ENCODE measurements at regions not wholly inside any gene's neighbourhood (a gene's known extent, or its start where the extent isn't known, plus 50 kb on each side); places are given as distances from the start of the nearest gene placed in this dataset.

DNA sequence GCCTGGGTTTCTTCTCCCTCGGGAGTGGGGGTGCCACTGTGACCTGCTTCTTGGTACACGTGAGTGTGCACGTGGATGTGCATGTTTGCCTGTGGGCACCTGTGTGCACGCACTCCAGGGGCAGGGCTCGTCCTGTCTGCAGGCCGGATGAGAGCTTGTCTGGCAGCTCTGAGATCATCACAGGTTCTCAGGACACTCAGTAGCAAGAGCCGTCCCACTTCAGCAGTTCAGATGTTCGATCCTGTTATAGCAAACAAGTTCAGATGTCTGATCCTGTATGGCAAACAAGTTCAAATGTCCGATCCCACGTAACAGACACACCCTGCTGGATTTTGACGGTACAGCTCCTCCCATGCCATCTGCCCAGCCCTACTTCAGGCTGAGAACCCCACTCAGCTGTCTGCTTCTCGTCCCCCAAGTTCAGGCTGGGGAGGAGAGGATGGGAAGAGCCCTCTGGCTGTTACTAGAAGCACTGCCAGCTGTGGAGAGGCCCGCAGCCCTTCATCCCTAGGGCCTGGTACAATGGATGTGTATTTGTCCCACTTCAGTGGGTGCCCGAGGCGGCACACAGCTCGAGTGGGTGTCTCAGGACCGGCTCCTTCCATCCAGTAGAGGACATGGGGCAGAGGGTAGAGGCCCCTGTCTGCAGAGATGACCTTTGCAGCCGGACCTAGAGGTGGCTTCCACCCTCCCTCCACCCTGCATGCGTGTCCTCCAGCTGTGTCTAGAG is 1126.9 kb downstream of the BRD1 start:
- TF ChIP-seq, protein P1, sequence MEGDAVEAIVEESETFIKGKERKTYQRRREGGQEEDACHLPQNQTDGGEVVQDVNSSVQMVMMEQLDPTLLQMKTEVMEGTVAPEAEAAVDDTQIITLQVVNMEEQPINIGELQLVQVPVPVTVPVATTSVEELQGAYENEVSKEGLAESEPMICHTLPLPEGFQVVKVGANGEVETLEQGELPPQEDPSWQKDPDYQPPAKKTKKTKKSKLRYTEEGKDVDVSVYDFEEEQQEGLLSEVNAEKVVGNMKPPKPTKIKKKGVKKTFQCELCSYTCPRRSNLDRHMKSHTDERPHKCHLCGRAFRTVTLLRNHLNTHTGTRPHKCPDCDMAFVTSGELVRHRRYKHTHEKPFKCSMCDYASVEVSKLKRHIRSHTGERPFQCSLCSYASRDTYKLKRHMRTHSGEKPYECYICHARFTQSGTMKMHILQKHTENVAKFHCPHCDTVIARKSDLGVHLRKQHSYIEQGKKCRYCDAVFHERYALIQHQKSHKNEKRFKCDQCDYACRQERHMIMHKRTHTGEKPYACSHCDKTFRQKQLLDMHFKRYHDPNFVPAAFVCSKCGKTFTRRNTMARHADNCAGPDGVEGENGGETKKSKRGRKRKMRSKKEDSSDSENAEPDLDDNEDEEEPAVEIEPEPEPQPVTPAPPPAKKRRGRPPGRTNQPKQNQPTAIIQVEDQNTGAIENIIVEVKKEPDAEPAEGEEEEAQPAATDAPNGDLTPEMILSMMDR (IDR thresholded peaks at IDR 0.05; ENCODE audit: insufficient read depth, low read length, poor library complexity, severe bottlenecking), result no peak
- no peak for TF ChIP-seq EZH2phosphoT487 (conservative IDR thresholded peaks at IDR 0.05; ENCODE audit: low read length)
